ENCODE measurements at regions not wholly inside any gene's neighbourhood (a gene's known extent, or its start where the extent isn't known, plus 50 kb on each side); places are given as distances from the start of the nearest gene placed in this dataset.

GRCh38 chrX:39895218-39896110, 202.3 kb downstream of the BCOR start:
- DNase-seq (ENCODE audit: low read depth): no peak

DNA sequence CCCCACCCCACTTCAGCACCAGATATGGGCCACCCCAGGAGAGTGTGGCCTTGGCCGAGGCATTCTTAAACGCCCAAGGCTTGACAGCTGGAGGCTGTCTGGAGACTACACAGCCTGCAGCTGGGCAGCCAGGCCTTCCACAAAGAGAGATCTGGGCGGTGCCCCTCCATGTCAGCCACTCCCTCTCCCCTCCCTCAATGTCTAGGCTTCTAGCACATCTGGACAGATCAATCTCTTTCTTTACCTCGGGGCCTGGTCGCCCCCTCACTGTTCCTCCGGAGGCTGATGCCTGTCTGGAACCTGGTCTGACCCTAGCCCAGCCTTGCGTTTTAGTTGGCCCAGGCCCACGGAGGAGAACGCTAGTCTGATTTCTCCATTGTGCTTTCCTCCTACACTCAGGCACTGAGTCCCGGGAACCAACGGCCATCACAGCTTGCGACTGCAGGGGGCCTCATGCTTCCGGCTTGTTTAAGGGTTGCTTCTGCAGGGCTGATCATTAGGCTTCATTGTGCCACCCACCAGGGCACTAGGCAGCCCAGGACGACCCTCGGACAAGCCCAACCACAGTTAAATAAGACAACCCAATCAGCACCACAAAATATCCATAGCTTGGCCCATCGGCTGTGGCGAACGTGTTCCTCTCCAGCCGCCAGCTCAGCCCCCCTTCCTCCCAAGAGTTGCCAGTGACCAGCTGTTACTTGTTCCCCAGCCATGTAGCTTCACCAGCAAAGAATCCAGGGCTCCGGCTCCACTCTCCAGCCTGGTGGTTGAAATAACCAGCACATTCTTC, 200.6 kb downstream of the BCOR start:
- DNase-seq (ENCODE audit: low read depth): no peak

GRCh38 chrX:39897741-39898097, 200.0 kb downstream of the BCOR start:
- no peak for DNase-seq (ENCODE audit: low read depth)

GRCh38 chrX:39898147-39898546, 199.6 kb downstream of the BCOR start:
- no peak for DNase-seq (ENCODE audit: low read depth)

DNA sequence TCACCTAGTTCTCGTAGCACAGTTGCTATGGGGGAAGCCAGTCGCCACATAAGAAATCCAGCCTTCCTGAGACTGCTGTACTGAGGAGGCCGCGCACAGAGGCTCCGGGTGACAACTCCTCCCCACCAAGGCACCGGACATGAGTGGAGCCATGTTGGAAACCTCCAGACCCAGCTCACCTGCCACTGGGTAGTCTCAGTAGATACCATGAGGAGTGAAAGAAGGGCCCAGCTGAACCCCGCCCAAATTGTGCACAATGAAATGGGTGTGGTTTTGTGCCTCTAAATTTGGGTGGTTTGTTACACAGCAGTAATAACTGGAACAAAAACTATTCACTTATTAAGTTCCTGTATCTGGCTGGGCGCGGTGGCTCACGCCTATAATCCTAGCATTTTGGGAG, 198.7 kb downstream of the BCOR start:
- no peak for DNase-seq (ENCODE audit: low read depth)

DNA sequence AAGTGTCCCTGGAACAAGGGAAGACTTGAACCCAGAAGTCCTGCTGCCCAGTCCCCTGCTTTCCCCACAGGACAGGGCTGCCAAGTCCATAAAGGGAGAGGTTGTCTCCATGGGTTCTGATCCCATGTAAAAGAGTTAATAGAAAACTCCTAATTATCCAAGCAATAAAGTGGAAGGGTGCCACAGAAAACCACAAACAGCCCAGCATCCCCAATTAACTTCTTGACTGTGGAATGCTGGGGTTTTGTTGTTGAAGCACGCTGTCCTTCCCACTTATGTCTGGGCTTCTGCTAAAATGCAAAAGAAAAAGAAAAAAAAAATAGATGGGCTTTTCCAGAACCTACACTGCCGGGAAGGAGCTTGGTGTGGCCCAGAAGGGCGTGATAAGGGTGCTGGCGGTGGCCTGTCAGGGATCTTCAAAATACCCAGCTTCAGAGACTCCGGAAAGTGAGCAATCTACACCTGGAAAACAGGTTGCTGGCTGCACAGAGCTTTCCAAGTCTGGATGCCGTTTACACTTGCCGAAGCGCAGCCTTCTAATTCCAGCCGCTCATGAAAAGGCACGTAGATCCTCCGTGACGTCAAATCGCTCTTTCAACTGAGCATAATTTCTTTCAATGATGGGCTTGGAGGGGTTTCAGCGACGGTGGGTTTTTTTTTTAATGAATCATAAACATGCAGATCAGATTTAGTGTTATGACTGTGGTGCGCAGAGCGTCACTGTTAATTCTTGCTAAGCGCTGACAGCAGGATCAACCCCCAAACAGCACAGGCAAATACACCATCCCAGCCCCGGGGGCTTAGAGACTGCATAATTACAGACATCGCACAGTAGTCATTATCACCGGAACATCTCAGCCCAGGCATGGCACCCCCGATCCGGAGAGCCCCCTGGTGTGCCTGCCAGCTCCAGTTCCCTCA, 197.6 kb downstream of the BCOR start:
- no peak for DNase-seq (ENCODE audit: low read depth)

DNA sequence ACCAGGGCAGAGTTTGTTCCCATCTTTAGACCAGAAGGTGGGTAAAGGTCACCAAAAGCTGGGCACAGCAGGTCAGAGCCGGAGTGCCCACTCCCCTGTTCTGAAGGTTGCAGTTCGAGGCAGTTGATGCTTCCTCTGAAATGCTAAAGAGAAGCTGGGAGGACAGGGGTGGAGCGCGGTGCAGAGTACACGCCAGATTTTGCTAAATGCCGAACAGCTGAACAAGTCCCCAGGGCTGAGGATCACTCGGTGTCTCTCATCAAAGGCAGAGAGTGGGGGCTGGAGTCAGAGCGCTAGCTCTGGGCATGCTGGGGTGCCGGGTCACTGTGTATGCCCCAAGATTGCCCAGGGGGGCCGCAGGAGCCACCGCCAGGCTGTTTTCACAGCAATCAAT, 197.0 kb downstream of the BCOR start:
- no peak for DNase-seq (ENCODE audit: low read depth)

DNA sequence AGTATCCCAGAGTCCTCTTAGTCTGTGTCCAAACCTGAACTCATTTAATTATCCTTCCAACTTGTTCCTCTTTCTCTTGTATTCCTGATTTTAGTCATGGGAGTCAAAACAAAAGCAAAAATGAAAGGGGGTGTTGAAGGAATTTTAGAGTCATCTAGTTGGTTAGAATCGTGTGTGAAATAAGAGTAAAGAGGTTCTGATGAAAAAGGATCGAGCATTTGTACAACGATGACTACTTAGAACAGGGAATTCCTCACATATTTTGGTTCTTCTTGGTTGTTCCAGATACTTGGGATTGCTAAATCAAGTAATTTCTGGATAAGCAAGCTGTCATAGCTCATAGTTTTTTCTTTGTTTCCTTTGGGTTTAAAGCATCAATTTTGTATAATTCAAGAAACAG, 194.4 kb downstream of the BCOR start:
- DNase-seq (ENCODE audit: low read depth): no peak

DNA sequence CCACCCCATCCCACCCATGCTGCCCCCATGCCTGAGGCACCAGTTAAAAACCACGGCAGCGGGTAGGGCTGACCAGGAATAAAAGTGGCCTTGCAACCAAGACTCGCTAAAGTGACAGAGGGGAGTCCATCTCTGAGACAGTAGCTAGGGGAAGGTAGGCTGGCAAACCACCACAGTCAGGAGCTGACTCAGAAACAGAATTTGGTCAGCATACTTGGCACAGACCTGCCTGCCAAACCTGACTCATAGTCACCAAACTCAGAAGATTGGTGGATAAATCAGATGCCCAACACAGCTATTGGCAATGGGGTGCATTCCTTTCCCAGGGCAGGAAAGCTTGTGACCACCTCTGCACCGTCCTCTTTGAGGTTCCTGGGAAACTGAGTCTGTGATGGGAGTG, 193.8 kb downstream of the BCOR start:
- no peak for DNase-seq (ENCODE audit: low read depth)

GRCh38 chrX:39904816-39905537, 192.8 kb downstream of the BCOR start:
- DNase-seq (ENCODE audit: low read depth): no peak

- no peak for DNase-seq (ENCODE audit: low read depth)
Measured at GRCh38 chrX:39905538-39905891, 192.2 kb downstream of the BCOR start.

- no peak for DNase-seq (ENCODE audit: low read depth)
Measured at GRCh38 chrX:39905946-39906345, 191.8 kb downstream of the BCOR start.

GRCh38 chrX:39907964-39908661, 189.6 kb downstream of the BCOR start:
- DNase-seq (ENCODE audit: low read depth): no peak

GRCh38 chrX:39909996-39910395, 187.8 kb downstream of the BCOR start:
- no peak for DNase-seq (ENCODE audit: low read depth)

- DNase-seq (ENCODE audit: low read depth): no peak
Measured at GRCh38 chrX:39910651-39911050, 187.1 kb downstream of the BCOR start.

DNA sequence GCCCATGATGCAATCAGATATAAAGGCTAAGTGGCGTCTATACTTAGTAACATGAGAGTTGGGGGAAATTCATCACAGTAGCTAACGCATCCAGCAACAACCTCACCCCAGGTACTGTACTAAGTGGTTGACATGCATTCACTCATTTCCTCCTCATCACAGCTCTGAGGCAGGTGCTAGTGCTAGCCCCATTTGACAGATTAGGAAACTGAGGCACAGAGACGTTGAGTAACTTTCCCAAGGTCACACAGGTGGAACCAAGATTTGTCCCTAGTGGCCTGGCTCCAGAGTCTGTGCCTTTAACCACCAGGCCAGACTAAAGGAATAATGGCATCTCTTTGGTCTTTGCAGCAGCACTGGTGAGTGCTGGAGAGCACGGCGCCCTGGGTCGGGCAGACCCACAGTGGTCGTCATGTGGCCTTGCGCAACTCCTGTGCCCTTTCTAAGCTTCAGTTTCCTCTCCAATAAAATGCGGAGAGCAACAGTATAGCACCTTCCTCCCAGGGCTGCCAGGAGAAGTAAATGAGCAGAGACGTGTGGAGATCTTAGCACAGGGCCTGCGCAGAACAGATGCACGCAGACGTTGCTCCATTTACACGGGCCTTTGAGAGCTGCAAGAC, 186.4 kb downstream of the BCOR start:
- no peak for DNase-seq (ENCODE audit: low read depth)

- DNase-seq (ENCODE audit: low read depth): no peak
Measured at GRCh38 chrX:39912126-39912525, 185.6 kb downstream of the BCOR start.

GRCh38 chrX:39915081-39915480, 182.7 kb downstream of the BCOR start:
- DNase-seq (ENCODE audit: low read depth): no peak

GRCh38 chrX:39915596-39915995, 182.2 kb downstream of the BCOR start:
- no peak for DNase-seq (ENCODE audit: low read depth)

- no peak for DNase-seq (ENCODE audit: low read depth)
Measured at GRCh38 chrX:39921838-39922237, 175.9 kb downstream of the BCOR start.

GRCh38 chrX:39922488-39922887, 175.3 kb downstream of the BCOR start:
- DNase-seq (ENCODE audit: low read depth): no peak
